ENCODE measurements at regions not wholly inside any gene's neighbourhood (a gene's known extent, or its start where the extent isn't known, plus 50 kb on each side); places are given as distances from the start of the nearest gene placed in this dataset.

GRCh38 chr17:34706029-34706428 is 126.6 kb downstream of the TMEM132E start:
- Mint-ChIP-seq H3K4me1 (no peaks in the 10 kb centered on the region), H3K4me3 (no peak overlapping the region)

GRCh38 chr17:34703533-34703932 is 124.2 kb downstream of the TMEM132E start:
- H3K36me3 Mint-ChIP-seq = no peaks in the 10 kb centered on the region
- no peak overlapping the region for H3K4me3 Mint-ChIP-seq
- H3K9me3 Mint-ChIP-seq = peaks cover 1 to 8% (median 3%) of the 10 kb centered on the region in 3 donors
- no peak overlapping the region for H3K27ac Mint-ChIP-seq
- no peaks in the 10 kb centered on the region for H3K4me1 Mint-ChIP-seq
- H3K27me3 Mint-ChIP-seq = no peaks in the 10 kb centered on the region

More at GRCh38 chr17:34706029-34706428, 126.6 kb downstream of the TMEM132E start:
- H3K27me3 Mint-ChIP-seq = peaks cover 1% of the 10 kb centered on the region
- H3K27ac Mint-ChIP-seq = no peak overlapping the region
- H3K36me3 Mint-ChIP-seq = no peaks in the 10 kb centered on the region
- peaks cover 1 to 8% (median 1%) of the 10 kb centered on the region in 3 donors for H3K9me3 Mint-ChIP-seq

GRCh38 chr17:34699181-34699580 is 119.8 kb downstream of the TMEM132E start:
- peaks cover 0 to 2% (median 1%) of the 10 kb centered on the region in 3 donors for H3K9me3 Mint-ChIP-seq
- H3K4me3 Mint-ChIP-seq = no peak overlapping the region
- no peaks in the 10 kb centered on the region for H3K36me3 Mint-ChIP-seq
- no peak overlapping the region for H3K27ac Mint-ChIP-seq
- no peaks in the 10 kb centered on the region for H3K4me1 Mint-ChIP-seq
- H3K27me3 Mint-ChIP-seq = no peaks in the 10 kb centered on the region

GRCh38 chr17:34692920-34693319 is 113.5 kb downstream of the TMEM132E start:
- Mint-ChIP-seq H3K4me1 (no peaks in the 10 kb centered on the region), H3K27me3 (peaks cover 13% of the 10 kb centered on the region), H3K27ac (no peak overlapping the region), H3K9me3 (peaks cover 2 to 10% (median 6%) of the 10 kb centered on the region in 3 donors), H3K4me3 (no peak overlapping the region), H3K36me3 (peaks cover 3% of the 10 kb centered on the region)

All from IgD-negative memory B cell (primary cell).